ENCODE measurements at regions not wholly inside any gene's neighbourhood (a gene's known extent, or its start where the extent isn't known, plus 50 kb on each side); places are given as distances from the start of the nearest gene placed in this dataset.
A peak's percentile ranks its signal among the peaks of the same experiment; 100 is the strongest.

DNA sequence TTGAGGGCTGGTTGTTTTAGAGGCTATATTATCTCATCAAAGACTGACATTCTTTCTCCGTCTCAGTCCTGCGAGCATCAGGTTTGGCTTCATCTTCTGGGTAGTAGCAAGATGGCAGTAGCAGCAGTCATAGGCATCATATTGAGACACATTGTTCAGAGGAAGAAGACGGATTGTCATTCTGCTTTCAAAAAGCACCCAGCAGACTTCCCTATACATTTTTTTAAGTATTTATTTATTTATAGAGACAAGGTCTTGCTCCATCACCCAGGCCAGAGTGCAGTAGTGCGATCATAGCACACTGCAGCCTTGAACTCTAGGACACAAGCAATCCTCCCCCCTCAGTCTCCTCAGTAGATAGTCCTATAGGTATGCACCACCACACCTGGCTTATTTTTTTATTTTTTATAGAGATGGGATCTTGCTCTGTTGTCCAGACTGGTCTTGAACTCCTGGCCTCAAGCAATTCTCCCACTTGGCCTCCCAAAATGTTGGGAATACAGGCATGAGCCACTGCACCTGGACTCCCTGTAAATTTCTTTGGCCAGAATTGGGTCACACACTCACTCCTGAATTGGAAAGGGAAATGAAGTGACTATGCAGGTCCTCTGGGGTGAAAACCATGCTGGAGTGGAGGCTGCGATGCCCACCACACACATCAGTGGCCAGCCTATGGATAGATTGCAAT lies 125.4 kb downstream of the SLC38A6 start:
- DNase-seq, result no peak

DNA sequence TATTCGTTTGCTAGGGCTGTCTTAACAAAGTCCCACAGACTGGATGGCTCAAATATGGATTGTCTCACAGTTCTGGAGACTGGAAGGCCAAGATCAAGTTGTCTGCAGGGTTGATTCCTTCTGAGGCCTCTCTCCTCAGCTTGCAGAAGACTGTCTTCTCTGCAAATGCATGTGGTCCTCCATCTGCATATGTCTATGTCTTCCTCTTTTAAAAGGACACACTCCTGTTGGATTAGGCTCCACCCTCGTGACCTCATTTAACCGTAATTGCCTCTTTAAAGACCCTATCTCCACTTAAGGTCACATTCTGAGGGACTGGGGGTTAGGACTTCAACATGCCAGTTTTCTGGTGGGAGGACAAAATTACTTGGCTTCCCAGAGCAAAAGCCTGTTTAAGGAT lies 123.3 kb downstream of the SLC38A6 start:
- no peak for DNase-seq

DNA sequence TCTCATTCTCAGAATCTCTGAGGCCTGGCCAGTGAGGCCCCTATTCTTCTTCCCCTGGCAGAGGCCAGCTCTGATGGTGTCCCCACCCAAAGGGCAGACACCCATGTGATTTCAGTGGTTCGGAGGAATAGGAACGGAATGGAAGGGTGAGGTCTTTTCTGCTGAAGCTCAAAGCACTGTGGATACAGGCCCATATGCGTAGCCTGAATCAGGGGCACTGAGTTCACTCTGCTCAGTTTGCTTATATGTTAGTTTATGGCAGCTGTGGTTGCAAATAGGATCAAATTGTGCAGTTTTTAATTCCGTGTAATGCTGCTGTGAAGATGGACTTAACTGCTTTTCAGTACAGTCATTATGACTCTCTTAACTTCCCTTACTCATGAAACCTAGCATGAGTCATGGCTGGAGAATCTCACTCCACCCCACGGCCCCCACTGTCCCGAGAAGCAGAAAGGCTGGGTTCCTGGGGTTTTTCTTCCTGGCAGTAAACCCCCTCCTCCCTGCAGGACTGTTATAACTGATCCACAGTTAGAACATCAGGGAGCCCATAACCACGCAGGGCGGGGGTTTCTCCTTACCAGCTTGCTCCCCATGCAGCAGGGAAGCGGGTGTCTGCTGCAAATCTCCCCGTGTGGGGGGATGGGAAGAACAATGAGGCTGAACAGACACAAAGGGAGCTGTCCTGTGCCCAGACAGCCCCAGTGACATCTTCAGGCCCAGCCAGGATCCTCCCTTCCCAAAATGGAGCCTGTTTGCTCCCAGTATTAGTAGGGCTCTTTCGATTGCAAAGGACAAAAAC lies 122.7 kb downstream of the SLC38A6 start:
- peak; percentile 58 for DNase-seq

DNA sequence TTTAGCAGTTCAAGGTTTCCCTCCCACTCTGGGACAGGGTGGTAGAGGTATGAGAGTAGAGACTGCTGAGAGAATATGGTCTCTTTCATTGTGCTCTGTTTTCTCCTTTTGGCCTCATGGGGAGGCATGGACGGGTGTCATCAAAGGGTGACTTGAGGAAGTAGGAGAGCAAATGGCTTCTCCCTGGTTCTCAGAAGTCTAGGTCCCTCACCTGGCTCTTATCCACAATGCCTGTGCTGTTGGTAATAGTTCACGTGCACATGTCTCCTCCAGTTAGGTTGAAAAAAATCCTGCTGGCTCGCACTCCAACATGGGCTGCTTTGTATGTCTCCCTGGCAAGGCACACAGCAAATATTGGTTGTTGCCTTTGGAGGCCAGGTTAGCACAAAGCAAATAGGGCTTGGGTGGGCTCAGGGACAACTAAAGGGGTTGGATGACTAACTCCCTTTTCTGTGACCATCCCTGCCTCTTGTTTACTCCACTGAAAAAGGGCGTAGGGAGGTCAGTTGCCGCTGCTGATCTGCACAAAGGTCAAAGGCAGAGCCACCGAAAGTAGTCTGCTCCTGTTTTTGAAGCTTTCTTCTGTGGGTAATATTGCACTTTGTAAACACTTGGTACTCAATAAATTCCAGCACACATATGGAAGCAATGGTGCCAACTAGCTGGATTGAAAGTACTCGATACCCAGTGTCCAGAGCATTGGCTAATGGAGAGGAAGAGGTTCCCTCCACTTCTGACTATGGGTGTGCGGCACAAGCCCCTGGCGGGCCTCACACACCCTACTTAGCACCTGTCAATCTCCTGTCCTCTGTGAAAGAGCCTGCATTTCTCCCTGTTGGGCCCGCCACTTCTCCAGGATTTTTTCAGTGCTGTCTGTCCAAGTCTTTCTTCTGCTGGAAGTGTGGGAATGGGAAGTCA lies 121.8 kb downstream of the SLC38A6 start:
- DNase-seq, result no peak

All from eye (tissue), 1 donor.